ENCODE measurements at regions not wholly inside any gene's neighbourhood (a gene's known extent, or its start where the extent isn't known, plus 50 kb on each side); places are given as distances from the start of the nearest gene placed in this dataset.

GRCh38 chr10:28049286-28049685 lies 50.4 kb upstream of the ODAD2 start:
- Histone ChIP-seq H3K36me3 (peaks cover 14% of the 10 kb centered on the region), H3K4me3 (ENCODE audit: low read depth in 1 of 2, low read length in 1 of 2) (no peak overlapping the region), H3K9me3 (no peaks in the 10 kb centered on the region), H3K27ac (no peak overlapping the region), H3K27me3 (no peaks in the 10 kb centered on the region), H3K4me1 (ENCODE audit: control insufficient read depth in 1 of 2, insufficient read depth in 1 of 2, low read depth in 1 of 2, low read length in 1 of 2) (peaks cover 10 to 20% of the 10 kb centered on the region in 2 experiments)
- TF ChIP-seq CTCF (IDR thresholded peaks at IDR 0.05), result no peak

All from neutrophil (primary cell).